Osteocyte (in vitro differentiated cells): ENCODE measurements at regions not wholly inside any gene's neighbourhood (a gene's known extent, or its start where the extent isn't known, plus 50 kb on each side); places are given as distances from the start of the nearest gene placed in this dataset.

Experiments used
- DNase-seq: peaks from one replicate; pipeline ENCODE4 v3.0.0; 2021; ENCODE audit warnings: mixed read lengths; ENCODE audit not compliant: unreplicated experiment; ENCODE audit errors: extremely low spot score
- H3K27ac Mint-ChIP-seq: one replicate; pipeline ENCODE4 v1.8.0; 2021; ENCODE audit warnings: mild to moderate bottlenecking, mixed read lengths; ENCODE audit not compliant: unreplicated experiment
- H3K27me3 Mint-ChIP-seq: one replicate; pipeline ENCODE4 v1.8.0; 2021; ENCODE audit warnings: mixed read lengths; ENCODE audit not compliant: unreplicated experiment
- H3K36me3 Mint-ChIP-seq: one replicate; pipeline ENCODE4 v1.8.0; 2021; ENCODE audit warnings: mixed read lengths; ENCODE audit not compliant: unreplicated experiment
- H3K4me1 Mint-ChIP-seq: one replicate; pipeline ENCODE4 v1.8.0; 2021; ENCODE audit warnings: mixed read lengths; ENCODE audit not compliant: unreplicated experiment
- H3K4me3 Mint-ChIP-seq: one replicate; pipeline ENCODE4 v1.8.0; 2021; ENCODE audit warnings: mild to moderate bottlenecking, moderate library complexity, mixed read lengths; ENCODE audit not compliant: unreplicated experiment
- H3K9me3 Mint-ChIP-seq: one replicate; pipeline ENCODE4 v1.8.0; 2021; ENCODE audit warnings: mixed read lengths; ENCODE audit not compliant: unreplicated experiment
- CTCF ChIP-seq: fragments of 200-600 bp; sonication (generic); IDR thresholded peaks from 2 replicates; pipeline ENCODE4 v1.5.0; 2021; ENCODE audit warnings: antibody characterized with exemption, mild to moderate bottlenecking, moderate library complexity

- TF ChIP-seq CTCF: no peak
- H3K27me3 Mint-ChIP-seq: no peaks in the 10 kb centered on the region
- H3K4me3 Mint-ChIP-seq: no peak overlapping the region
- H3K9me3 Mint-ChIP-seq: no peaks in the 10 kb centered on the region
- no peaks in the 10 kb centered on the region for H3K36me3 Mint-ChIP-seq
- no peak for DNase-seq
- no peak overlapping the region for H3K27ac Mint-ChIP-seq
- peaks cover 2% of the 10 kb centered on the region for H3K4me1 Mint-ChIP-seq
These were observed 234.5 kb upstream of the NEGR1 start for GRCh38 chr1:72516826-72517225.

- DNase-seq: no peak
- peaks cover 2% of the 10 kb centered on the region for H3K4me1 Mint-ChIP-seq
- no peaks in the 10 kb centered on the region for H3K9me3 Mint-ChIP-seq
- H3K27ac Mint-ChIP-seq: no peak overlapping the region
- no peaks in the 10 kb centered on the region for H3K27me3 Mint-ChIP-seq
- no peaks in the 10 kb centered on the region for H3K36me3 Mint-ChIP-seq
- no peak overlapping the region for H3K4me3 Mint-ChIP-seq
- TF ChIP-seq CTCF: no peak
These were observed 233.9 kb upstream of the NEGR1 start for GRCh38 chr1:72516264-72516663.

GRCh38 chr1:72498371-72498770 lies 216.0 kb upstream of the NEGR1 start:
- Mint-ChIP-seq H3K27me3 (no peaks in the 10 kb centered on the region), H3K9me3 (no peaks in the 10 kb centered on the region), H3K36me3 (no peaks in the 10 kb centered on the region), H3K4me3 (no peak overlapping the region), H3K4me1 (no peaks in the 10 kb centered on the region), H3K27ac (no peak overlapping the region)
- no peak for TF ChIP-seq CTCF
- no peak for DNase-seq

- no peak overlapping the region for H3K4me3 Mint-ChIP-seq
- no peaks in the 10 kb centered on the region for H3K36me3 Mint-ChIP-seq
- no peak overlapping the region for H3K27ac Mint-ChIP-seq
- H3K4me1 Mint-ChIP-seq: peaks cover 1% of the 10 kb centered on the region
- no peaks in the 10 kb centered on the region for H3K27me3 Mint-ChIP-seq
- H3K9me3 Mint-ChIP-seq: no peaks in the 10 kb centered on the region
- TF ChIP-seq CTCF: no peak
- no peak for DNase-seq
These were observed 207.5 kb upstream of the NEGR1 start for GRCh38 chr1:72489801-72490200.

GRCh38 chr1:72485801-72486200 lies 203.5 kb upstream of the NEGR1 start:
- no peak overlapping the region for H3K27ac Mint-ChIP-seq
- no peaks in the 10 kb centered on the region for H3K27me3 Mint-ChIP-seq
- no peaks in the 10 kb centered on the region for H3K36me3 Mint-ChIP-seq
- H3K4me3 Mint-ChIP-seq: no peak overlapping the region
- H3K4me1 Mint-ChIP-seq: peaks cover 1% of the 10 kb centered on the region
- H3K9me3 Mint-ChIP-seq: no peaks in the 10 kb centered on the region
- TF ChIP-seq CTCF: no peak
- DNase-seq: no peak
